H1 (cell line): ENCODE measurements at regions not wholly inside any gene's neighbourhood (a gene's known extent, or its start where the extent isn't known, plus 50 kb on each side); places are given as distances from the start of the nearest gene placed in this dataset.

Experiments
- ATF2 ChIP-seq: IDR thresholded peaks from 2 replicates; pipeline ENCODE4 v1.6.1; 2012; ENCODE audit warnings: low read length, inconsistent platforms
- CTCF ChIP-seq, 3 experiments: IDR thresholded peaks; 1 replicate in 2 of 3; 2 replicates in 1 of 3; pipeline versions ENCODE4 v1.5.1 to v1.6.1; 2011; ENCODE audit warnings: low read length in 3 of 3, mild to moderate bottlenecking in 3 of 3, inconsistent platforms in 2 of 3, low read depth in 1 of 3, moderate library complexity in 1 of 3; ENCODE audit not compliant: insufficient read depth in 1 of 3; ENCODE audit errors: control extremely low read depth in 1 of 3
- EZH2 ChIP-seq: fragments of 200-600 bp; sonication (generic); IDR thresholded peaks from 2 replicates; pipeline ENCODE4 v1.7.1; 2012; ENCODE audit warnings: low read depth, mild to moderate bottlenecking, moderate library complexity, low read length, inconsistent platforms; ENCODE audit not compliant: severe bottlenecking
- HDAC2 ChIP-seq, 2 experiments: fragments of 300-600 bp in 1 of 2; sonication (generic) in 1 of 2; IDR thresholded peaks; 2 replicates each; pipeline ENCODE4 v1.6.1; 2011 to 2012; ENCODE audit warnings: low read depth in 2 of 2, low read length in 2 of 2, mild to moderate bottlenecking in 2 of 2, moderate library complexity in 2 of 2, borderline replicate concordance in 1 of 2, inconsistent platforms in 1 of 2
- KDM1A ChIP-seq: fragments of 200-600, 300-600 bp; sonication (generic); IDR thresholded peaks from 2 replicates; pipeline ENCODE4 v1.7.1; 2016; ENCODE audit warnings: mild to moderate bottlenecking, low read length, borderline replicate concordance
- KDM5A ChIP-seq: fragments of 200-600 bp; IDR thresholded peaks from 2 replicates; pipeline ENCODE4 v1.7.1; 2012; ENCODE audit warnings: mild to moderate bottlenecking, low read length, inconsistent platforms, mixed read lengths
- MAFK ChIP-seq: IDR thresholded peaks from 2 replicates; pipeline ENCODE4 v1.6.1; 2012; ENCODE audit warnings: low read depth, mild to moderate bottlenecking, improper control_type of control experiment, low read length
- MAX ChIP-seq: IDR thresholded peaks from 2 replicates; pipeline ENCODE4 v1.6.1; 2012; ENCODE audit warnings: inconsistent platforms
- PHF8 ChIP-seq: fragments of 200-600 bp; sonication (generic); conservative IDR thresholded peaks from 2 replicates; pipeline ENCODE4 v1.7.1; 2012; ENCODE audit warnings: low read depth, mild to moderate bottlenecking, inconsistent platforms, low read length, moderate library complexity
- POLR2A ChIP-seq, 2 experiments: IDR thresholded peaks; 1 replicate in 1 of 2; 2 replicates in 1 of 2; pipeline ENCODE4 v1.6.1; 2011; ENCODE audit warnings: low read depth in 2 of 2, low read length in 2 of 2, mild to moderate bottlenecking in 2 of 2; ENCODE audit errors: control extremely low read depth in 1 of 2
- RFX5 ChIP-seq: IDR thresholded peaks from 2 replicates; pipeline ENCODE4 v1.6.1; 2011; ENCODE audit warnings: low read depth, low read length, improper control_type of control experiment, borderline replicate concordance
- SP1 ChIP-seq: IDR thresholded peaks from 2 replicates; pipeline ENCODE4 v1.6.1; 2011; ENCODE audit warnings: low read depth, low read length
- TBP ChIP-seq: IDR thresholded peaks from 2 replicates; pipeline ENCODE4 v1.6.1; 2011; ENCODE audit warnings: low read depth, low read length, improper control_type of control experiment
- YY1 ChIP-seq: IDR thresholded peaks from 2 replicates; pipeline ENCODE4 v1.6.1; 2011; ENCODE audit warnings: low read depth, mild to moderate bottlenecking, low read length

GRCh38 chr12:34405286-34406227, 383.3 kb downstream of the ALG10 start:
- TF ChIP-seq MAX: no peak
- TF ChIP-seq KDM5A: no peak
- no peak for TF ChIP-seq KDM1A
- TF ChIP-seq CTCF (IDR thresholded peaks at IDR 0.05; ENCODE audit: control extremely low read depth in 1 of 3, insufficient read depth in 1 of 3, low read depth in 1 of 3, low read length in 3 of 3): no peak
- no peak for TF ChIP-seq PHF8
- no peak for TF ChIP-seq POLR2A (IDR thresholded peaks at IDR 0.05; ENCODE audit: control extremely low read depth in 1 of 2, low read depth in 2 of 2, low read length in 2 of 2)
- TF ChIP-seq EZH2: no peak
- no peak for TF ChIP-seq TBP
- TF ChIP-seq SP1: no peak
- no peak for TF ChIP-seq ATF2
- TF ChIP-seq RFX5: no peak
- no peak for TF ChIP-seq MAFK
- no peak for TF ChIP-seq HDAC2 (IDR thresholded peaks at IDR 0.05; ENCODE audit: borderline replicate concordance in 1 of 2, low read depth in 2 of 2, low read length in 2 of 2)
- no peak for TF ChIP-seq YY1
